Kidney glomerular epithelial cell (primary cell): ENCODE measurements at regions not wholly inside any gene's neighbourhood (a gene's known extent, or its start where the extent isn't known, plus 50 kb on each side); places are given as distances from the start of the nearest gene placed in this dataset.

Experiments
- DNase-seq: peaks from one replicate; lab custom pipeline; 2025; lab: John Stamatoyannopoulos, UW

GRCh38 chr17:77684803-77685798 lies 273.4 kb upstream of the TNRC6C start:
- DNase-seq = no peak

- no peak for DNase-seq
Measured at GRCh38 chr17:77685881-77686486, 272.5 kb upstream of the TNRC6C start.

- DNase-seq = no peak
Measured at GRCh38 chr17:77686903-77687302, 271.6 kb upstream of the TNRC6C start.

GRCh38 chr17:77687417-77687816 lies 271.1 kb upstream of the TNRC6C start:
- no peak for DNase-seq

GRCh38 chr17:77687921-77688320 lies 270.6 kb upstream of the TNRC6C start:
- no peak for DNase-seq

- DNase-seq = no peak
Measured at GRCh38 chr17:77688369-77688768, 270.1 kb upstream of the TNRC6C start.

- DNase-seq = no peak
Measured at GRCh38 chr17:77690271-77691161, 268.0 kb upstream of the TNRC6C start.

- DNase-seq = no peak
Measured at GRCh38 chr17:77691216-77692085, 267.1 kb upstream of the TNRC6C start.

- DNase-seq = no peak
Measured at GRCh38 chr17:77692571-77693161, 265.8 kb upstream of the TNRC6C start.

- no peak for DNase-seq
Measured at GRCh38 chr17:77693301-77693700, 265.2 kb upstream of the TNRC6C start.

- no peak for DNase-seq
Measured at GRCh38 chr17:77693776-77694175, 264.7 kb upstream of the TNRC6C start.

- no peak for DNase-seq
Measured at GRCh38 chr17:77694391-77695363, 263.8 kb upstream of the TNRC6C start.

GRCh38 chr17:77695386-77695785 lies 263.1 kb upstream of the TNRC6C start:
- DNase-seq = no peak

- no peak for DNase-seq
Measured at GRCh38 chr17:77696151-77696720, 262.3 kb upstream of the TNRC6C start.

GRCh38 chr17:77696721-77697460 lies 261.6 kb upstream of the TNRC6C start:
- no peak for DNase-seq

GRCh38 chr17:77697480-77698400 lies 260.8 kb upstream of the TNRC6C start:
- DNase-seq = no peak

- DNase-seq = no peak
Measured at GRCh38 chr17:77698903-77699623, 259.4 kb upstream of the TNRC6C start.
